HG03135 (cell line): ENCODE measurements at regions not wholly inside any gene's neighbourhood (a gene's known extent, or its start where the extent isn't known, plus 50 kb on each side); places are given as distances from the start of the nearest gene placed in this dataset.

Source experiments
- ATAC-seq: cut with Tn5 transposase; IDR thresholded peaks from one replicate; pipeline ENCODE4 v1.9.1; 2021; ENCODE audit warnings: mild to moderate bottlenecking, moderate library complexity; ENCODE audit not compliant: unreplicated experiment

- no peak for ATAC-seq
Measured at GRCh38 chr12:125222876-125223275, 157.6 kb downstream of the AACS start.

- ATAC-seq: no peak
Measured at GRCh38 chr12:125225641-125226040, 160.4 kb downstream of the AACS start.

GRCh38 chr12:125228519-125229260 is 163.5 kb downstream of the AACS start:
- no peak for ATAC-seq

GRCh38 chr12:125229878-125230530 is 164.8 kb downstream of the AACS start:
- ATAC-seq: no peak

GRCh38 chr12:125233319-125233718 is 168.1 kb downstream of the AACS start:
- no peak for ATAC-seq

- ATAC-seq: no peak
Measured at GRCh38 chr12:125239563-125239962, 174.3 kb downstream of the AACS start.

- ATAC-seq: no peak
Measured at GRCh38 chr12:125240717-125241116, 175.5 kb downstream of the AACS start.

- ATAC-seq: no peak
Measured at GRCh38 chr12:125243811-125244210, 178.6 kb downstream of the AACS start.

- ATAC-seq: no peak
Measured at GRCh38 chr12:125244338-125244737, 179.1 kb downstream of the AACS start.

GRCh38 chr12:125245581-125246557 is 180.6 kb downstream of the AACS start:
- ATAC-seq: no peak

GRCh38 chr12:125247477-125247876 is 182.2 kb downstream of the AACS start:
- ATAC-seq: no peak

- no peak for ATAC-seq
Measured at GRCh38 chr12:125249066-125249824, 184.0 kb downstream of the AACS start.

GRCh38 chr12:125249932-125250331 is 184.7 kb downstream of the AACS start:
- no peak for ATAC-seq

GRCh38 chr12:125254236-125254635 is 189.0 kb downstream of the AACS start:
- ATAC-seq: no peak

- no peak for ATAC-seq
Measured at GRCh38 chr12:125254856-125255255, 189.6 kb downstream of the AACS start.

GRCh38 chr12:125255935-125256633 is 190.8 kb downstream of the AACS start:
- no peak for ATAC-seq

GRCh38 chr12:125256634-125256936 is 191.3 kb downstream of the AACS start:
- ATAC-seq: no peak

- no peak for ATAC-seq
Measured at GRCh38 chr12:125259178-125259867, 194.1 kb downstream of the AACS start.

GRCh38 chr12:125262851-125263250 is 197.6 kb downstream of the AACS start:
- no peak for ATAC-seq

GRCh38 chr12:125263385-125263784 is 198.2 kb downstream of the AACS start:
- no peak for ATAC-seq
